OCI-LY3 (cell line): ENCODE measurements at regions not wholly inside any gene's neighbourhood (a gene's known extent, or its start where the extent isn't known, plus 50 kb on each side); places are given as distances from the start of the nearest gene placed in this dataset.

Experiments
- H2AFZ ChIP-seq: fragments of 200-600, 300-600 bp; shearing (Covaris generic); 2 replicates; pipeline ENCODE4 v1.6.0; 2014; ENCODE audit warnings: antibody characterized with exemption, low read depth, low read length
- H3K27ac ChIP-seq: fragments of 200-600, 300-600 bp; sonication (generic); 2 replicates; pipeline ENCODE4 v1.5.1; 2014; ENCODE audit warnings: mild to moderate bottlenecking, low read length, moderate library complexity, mixed read lengths
- H3K27me3 ChIP-seq: fragments of 200-600, 300-600 bp; sonication (generic); 2 replicates; pipeline ENCODE4 v1.6.1; 2014; ENCODE audit warnings: low read depth, low read length, mixed read lengths
- H3K36me3 ChIP-seq: fragments of 200-600, 300-600 bp; sonication (generic); replicated peaks from 2 replicates; pipeline ENCODE3; 2014; ENCODE audit warnings: low read depth, low read length, mixed read lengths
- H3K4me1 ChIP-seq: fragments of 300-600, 200-600 bp; sonication (generic); 2 replicates; pipeline ENCODE4 v1.6.1; 2014; ENCODE audit warnings: low read length, mixed read lengths
- H3K4me2 ChIP-seq: fragments of 200-600, 300-600 bp; sonication (generic); 2 replicates; pipeline ENCODE4 v1.6.1; 2014; ENCODE audit warnings: low read length, mixed read lengths
- H3K4me3 ChIP-seq: fragments of 300-600, 200-600 bp; sonication (generic); 2 replicates; pipeline ENCODE4 v1.5.1; 2014; ENCODE audit warnings: antibody characterized with exemption, mild to moderate bottlenecking, low read length, moderate library complexity
- H3K79me2 ChIP-seq: fragments of 300-600, 200-600 bp; shearing (Covaris generic); 2 replicates; pipeline ENCODE4 v1.6.1; 2014; ENCODE audit warnings: mild to moderate bottlenecking, low read length, mixed read lengths
- H3K9ac ChIP-seq: fragments of 300-600, 200-600 bp; shearing (Covaris generic); 2 replicates; pipeline ENCODE4 v1.6.0; 2014; ENCODE audit warnings: mild to moderate bottlenecking, low read length, moderate library complexity
- H3K9me3 ChIP-seq: fragments of 200-600, 300-600 bp; shearing (Covaris generic); 2 replicates; pipeline ENCODE4 v1.6.1; 2014; ENCODE audit warnings: low read length, mixed read lengths; ENCODE audit not compliant: insufficient read depth
- H4K20me1 ChIP-seq: fragments of 200-600, 300-600 bp; sonication (generic); 2 replicates; pipeline ENCODE4 v1.6.1; 2016; ENCODE audit warnings: low read length, mixed read lengths; ENCODE audit not compliant: insufficient read depth
- CTCF ChIP-seq: fragments of 200-600, 300-600 bp; sonication (generic); IDR thresholded peaks from 2 replicates; pipeline ENCODE4 v1.5.1; 2014; ENCODE audit warnings: antibody characterized with exemption, low read length, low read depth
- EZH2phosphoT487 ChIP-seq: fragments of 200-600 bp; shearing (Covaris generic); IDR thresholded peaks from 2 replicates; pipeline ENCODE4 v1.6.1; 2018; ENCODE audit warnings: antibody characterized with exemption, mixed run types, low read depth

- Histone ChIP-seq H3K4me3 (no peak overlapping the region), H3K9me3 (no peaks in the 10 kb centered on the region), H2AFZ (no peak overlapping the region), H3K27me3 (no peaks in the 10 kb centered on the region), H3K9ac (no peak overlapping the region), H3K36me3 (no peaks in the 10 kb centered on the region), H3K4me2 (no peak overlapping the region), H3K27ac (no peak overlapping the region), H4K20me1 (no peaks in the 10 kb centered on the region), H3K4me1 (no peaks in the 10 kb centered on the region), H3K79me2 (no peaks in the 10 kb centered on the region)
- no peak for TF ChIP-seq CTCF
Observed at GRCh38 chr14:62532181-62532580, 513.1 kb downstream of the KCNH5 start.

- Histone ChIP-seq H3K4me2 (no peak overlapping the region), H3K4me3 (no peak overlapping the region), H3K36me3 (no peaks in the 10 kb centered on the region), H3K79me2 (no peaks in the 10 kb centered on the region), H3K27me3 (no peaks in the 10 kb centered on the region), H3K9ac (no peak overlapping the region), H3K4me1 (no peaks in the 10 kb centered on the region), H4K20me1 (no peaks in the 10 kb centered on the region), H3K9me3 (no peaks in the 10 kb centered on the region), H3K27ac (no peak overlapping the region), H2AFZ (no peak overlapping the region)
- TF ChIP-seq CTCF (no peak), EZH2phosphoT487 (no peak)
Observed at GRCh38 chr14:62546862-62547474, 498.3 kb downstream of the KCNH5 start.

- Histone ChIP-seq H3K4me3 (no peak overlapping the region), H4K20me1 (no peaks in the 10 kb centered on the region), H2AFZ (no peak overlapping the region), H3K4me2 (no peak overlapping the region), H3K27me3 (no peaks in the 10 kb centered on the region), H3K9me3 (no peaks in the 10 kb centered on the region), H3K79me2 (no peaks in the 10 kb centered on the region), H3K4me1 (no peaks in the 10 kb centered on the region), H3K36me3 (no peaks in the 10 kb centered on the region), H3K9ac (no peak overlapping the region), H3K27ac (no peak overlapping the region)
- TF ChIP-seq EZH2phosphoT487, result no peak
- TF ChIP-seq CTCF, result no peak
Observed at GRCh38 chr14:62557416-62557815, 487.8 kb downstream of the KCNH5 start.

- H3K79me2 ChIP-seq, result no peaks in the 10 kb centered on the region
- H4K20me1 ChIP-seq, result no peaks in the 10 kb centered on the region
- H2AFZ ChIP-seq, result no peak overlapping the region
- H3K27ac ChIP-seq, result no peak overlapping the region
- H3K4me1 ChIP-seq, result no peaks in the 10 kb centered on the region
- H3K36me3 ChIP-seq, result no peaks in the 10 kb centered on the region
- no peaks in the 10 kb centered on the region for H3K9me3 ChIP-seq
- no peaks in the 10 kb centered on the region for H3K27me3 ChIP-seq
- H3K4me2 ChIP-seq, result no peak overlapping the region
- H3K9ac ChIP-seq, result no peak overlapping the region
- H3K4me3 ChIP-seq, result no peak overlapping the region
- TF ChIP-seq CTCF (no peak), EZH2phosphoT487 (no peak)
Observed at GRCh38 chr14:62558451-62558850, 486.8 kb downstream of the KCNH5 start.
